ENCODE measurements at regions not wholly inside any gene's neighbourhood (a gene's known extent, or its start where the extent isn't known, plus 50 kb on each side); places are given as distances from the start of the nearest gene placed in this dataset.

DNA sequence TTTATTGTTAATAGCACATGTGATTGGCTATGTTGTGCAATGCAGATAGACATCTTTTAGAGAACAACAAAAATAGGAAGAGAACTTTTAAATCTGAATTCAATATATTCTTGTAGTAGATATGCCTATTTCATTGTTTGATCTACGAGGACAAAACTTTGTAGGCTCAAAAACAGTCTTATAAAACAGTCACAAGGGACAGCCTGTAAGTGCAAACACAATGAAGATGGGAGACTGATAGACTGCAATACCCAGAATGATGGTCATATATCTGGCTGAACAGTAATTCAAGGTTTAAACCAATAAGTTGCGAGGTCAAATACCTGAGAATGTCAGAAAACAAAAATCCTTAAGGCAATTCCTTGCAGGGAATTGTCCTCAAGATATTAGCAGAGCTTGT is 1342.9 kb upstream of the ADGRB3 start:
- Histone ChIP-seq H3K27ac (no peak overlapping the region), H2AFZ (no peak overlapping the region), H3F3A (ENCODE audit: insufficient read depth, low read depth) (no peaks in the 10 kb centered on the region), H3K36me3 (ENCODE audit: low read depth) (no peaks in the 10 kb centered on the region), H4K20me1 (ENCODE audit: insufficient read depth) (no peaks in the 10 kb centered on the region), H3K9me3 (ENCODE audit: insufficient read depth, low read depth) (no peaks in the 10 kb centered on the region), H3K79me2 (ENCODE audit: low read depth) (no peaks in the 10 kb centered on the region), H3K4me3 (no peak overlapping the region), H3K4me1 (replicated peaks; ENCODE audit: insufficient read depth) (no peaks in the 10 kb centered on the region), H3K4me2 (no peak overlapping the region), H3K27me3 (ENCODE audit: insufficient read depth, low read depth) (no peaks in the 10 kb centered on the region), H3K9me2 (ENCODE audit: insufficient read depth) (no peaks in the 10 kb centered on the region)
- DNase-seq, result no peak
- ChIA-PET POLR2A (ENCODE audit: unreplicated experiment) (no interaction called here), CTCF (no interaction called here)
- BruUV-seq (replicated peaks), result no TSS peak
- TF ChIP-seq, protein P1, sequence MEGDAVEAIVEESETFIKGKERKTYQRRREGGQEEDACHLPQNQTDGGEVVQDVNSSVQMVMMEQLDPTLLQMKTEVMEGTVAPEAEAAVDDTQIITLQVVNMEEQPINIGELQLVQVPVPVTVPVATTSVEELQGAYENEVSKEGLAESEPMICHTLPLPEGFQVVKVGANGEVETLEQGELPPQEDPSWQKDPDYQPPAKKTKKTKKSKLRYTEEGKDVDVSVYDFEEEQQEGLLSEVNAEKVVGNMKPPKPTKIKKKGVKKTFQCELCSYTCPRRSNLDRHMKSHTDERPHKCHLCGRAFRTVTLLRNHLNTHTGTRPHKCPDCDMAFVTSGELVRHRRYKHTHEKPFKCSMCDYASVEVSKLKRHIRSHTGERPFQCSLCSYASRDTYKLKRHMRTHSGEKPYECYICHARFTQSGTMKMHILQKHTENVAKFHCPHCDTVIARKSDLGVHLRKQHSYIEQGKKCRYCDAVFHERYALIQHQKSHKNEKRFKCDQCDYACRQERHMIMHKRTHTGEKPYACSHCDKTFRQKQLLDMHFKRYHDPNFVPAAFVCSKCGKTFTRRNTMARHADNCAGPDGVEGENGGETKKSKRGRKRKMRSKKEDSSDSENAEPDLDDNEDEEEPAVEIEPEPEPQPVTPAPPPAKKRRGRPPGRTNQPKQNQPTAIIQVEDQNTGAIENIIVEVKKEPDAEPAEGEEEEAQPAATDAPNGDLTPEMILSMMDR (conservative IDR thresholded peaks at IDR 0.05), result no peak
- TF ChIP-seq EZH2 (IDR thresholded peaks at IDR 0.05; ENCODE audit: low read depth), result no peak
- intact Hi-C loops (cut with micrococcal nuclease; ENCODE audit: unreplicated experiment), result no loop called here

DNA sequence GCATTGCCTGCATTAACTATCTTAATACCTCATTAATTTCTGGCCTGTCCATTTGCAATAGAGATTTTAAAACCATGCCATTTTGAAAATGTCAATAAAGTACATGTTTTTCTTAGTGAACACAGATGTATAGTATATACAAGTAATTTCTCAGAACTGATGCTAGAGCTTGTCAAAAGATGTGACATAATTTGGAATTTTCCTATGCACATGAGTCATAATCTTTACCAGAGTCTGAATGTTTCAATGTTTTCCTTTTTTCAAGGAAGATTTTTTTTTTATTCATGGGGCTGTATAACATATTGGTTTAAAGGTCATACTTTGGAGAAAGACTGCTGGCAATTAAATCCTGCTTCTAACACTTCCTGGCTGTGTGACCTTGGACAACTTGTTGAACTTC is 1347.5 kb upstream of the ADGRB3 start:
- POLR2A ChIA-PET (ENCODE audit: unreplicated experiment), result interaction anchor here (0.7 kb wide), 1 partner anchor 1432 kb away, joined by 3 read pairs; no protein-coding TSS in a partner anchor
- no peaks in the 10 kb centered on the region for H3K79me2 ChIP-seq (ENCODE audit: low read depth)
- TF ChIP-seq EZH2 (IDR thresholded peaks at IDR 0.05; ENCODE audit: low read depth), result no peak
- TF ChIP-seq, protein P1 (conservative IDR thresholded peaks at IDR 0.05), result no peak
- no TSS peak for BruUV-seq (replicated peaks)
- no peaks in the 10 kb centered on the region for H3K9me3 ChIP-seq (ENCODE audit: insufficient read depth, low read depth)
- H2AFZ ChIP-seq, result no peak overlapping the region
- H3K36me3 ChIP-seq (ENCODE audit: low read depth), result no peaks in the 10 kb centered on the region
- no peak overlapping the region for H3K27ac ChIP-seq
- DNase-seq, result no peak
- H3K27me3 ChIP-seq (ENCODE audit: insufficient read depth, low read depth), result no peaks in the 10 kb centered on the region
- CTCF ChIA-PET, result no interaction called here
- no peak overlapping the region for H3K4me3 ChIP-seq
- no peaks in the 10 kb centered on the region for H3K9me2 ChIP-seq (ENCODE audit: insufficient read depth)
- H4K20me1 ChIP-seq (ENCODE audit: insufficient read depth), result no peaks in the 10 kb centered on the region
- intact Hi-C loops (cut with micrococcal nuclease; ENCODE audit: unreplicated experiment), result no loop called here
- no peaks in the 10 kb centered on the region for H3K4me1 ChIP-seq (replicated peaks; ENCODE audit: insufficient read depth)
- H3K4me2 ChIP-seq, result no peak overlapping the region
- no peaks in the 10 kb centered on the region for H3F3A ChIP-seq (ENCODE audit: insufficient read depth, low read depth)

DNA sequence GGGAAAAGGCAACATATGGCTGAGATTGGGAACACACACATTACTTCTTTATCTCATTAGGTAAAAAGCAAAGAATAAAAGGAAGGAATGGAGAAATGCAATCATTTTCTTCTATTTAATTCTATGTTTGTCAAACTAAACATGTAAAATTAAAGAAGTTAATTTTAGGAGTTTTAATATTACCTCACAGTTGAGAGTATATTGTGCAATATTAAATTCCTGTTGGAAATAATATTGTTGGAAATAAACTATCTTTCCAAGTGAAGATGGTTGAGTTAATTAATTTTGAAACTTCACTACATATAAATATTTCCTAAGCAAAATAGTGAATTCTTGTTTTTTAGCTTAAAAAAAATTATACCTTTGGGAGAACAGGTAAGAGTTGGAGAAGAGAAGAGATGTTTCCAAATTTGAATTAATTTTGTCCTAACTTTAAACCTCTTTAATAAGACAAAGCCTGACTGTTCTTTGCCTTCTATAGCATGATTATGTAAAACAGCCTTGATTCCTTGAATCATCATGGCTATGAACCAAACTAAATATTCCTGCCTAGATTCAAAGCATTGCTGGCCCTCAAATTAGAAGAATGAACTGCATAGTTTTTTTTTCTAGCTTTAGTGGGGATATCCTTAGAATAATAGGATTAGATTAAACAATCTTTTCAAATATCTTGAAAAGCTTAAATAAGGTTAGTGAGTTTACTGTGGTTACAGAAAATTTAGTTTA is 1349.1 kb upstream of the ADGRB3 start:
- no peak overlapping the region for H2AFZ ChIP-seq
- TF ChIP-seq, protein P1 (conservative IDR thresholded peaks at IDR 0.05), result no peak
- no peak for TF ChIP-seq EZH2 (IDR thresholded peaks at IDR 0.05; ENCODE audit: low read depth)
- no peaks in the 10 kb centered on the region for H3K27me3 ChIP-seq (ENCODE audit: insufficient read depth, low read depth)
- H3K9me3 ChIP-seq (ENCODE audit: insufficient read depth, low read depth), result no peaks in the 10 kb centered on the region
- ChIA-PET CTCF (no interaction called here), POLR2A (ENCODE audit: unreplicated experiment) (no interaction called here)
- no peak overlapping the region for H3K4me3 ChIP-seq
- no peak overlapping the region for H3K27ac ChIP-seq
- no peaks in the 10 kb centered on the region for H3K4me1 ChIP-seq (replicated peaks; ENCODE audit: insufficient read depth)
- intact Hi-C loops (cut with micrococcal nuclease; ENCODE audit: unreplicated experiment), result no loop called here
- H3F3A ChIP-seq (ENCODE audit: insufficient read depth, low read depth), result no peaks in the 10 kb centered on the region
- H3K9me2 ChIP-seq (ENCODE audit: insufficient read depth), result no peaks in the 10 kb centered on the region
- no peaks in the 10 kb centered on the region for H4K20me1 ChIP-seq (ENCODE audit: insufficient read depth)
- no TSS peak for BruUV-seq (replicated peaks)
- no peak for DNase-seq
- H3K36me3 ChIP-seq (ENCODE audit: low read depth), result no peaks in the 10 kb centered on the region
- no peaks in the 10 kb centered on the region for H3K79me2 ChIP-seq (ENCODE audit: low read depth)
- H3K4me2 ChIP-seq, result no peak overlapping the region

All from PC-9 (cell line).